ENCODE measurements at regions not wholly inside any gene's neighbourhood (a gene's known extent, or its start where the extent isn't known, plus 50 kb on each side); places are given as distances from the start of the nearest gene placed in this dataset.

- TF ChIP-seq ZNF462 (CRISPR knock-in tag; IDR thresholded peaks at IDR 0.05) (no peak), ZNF331 (CRISPR knock-in tag; IDR thresholded peaks at IDR 0.05; ENCODE audit: low read depth) (no peak), CTCF (conservative IDR thresholded peaks at IDR 0.05; ENCODE audit: low read depth in 2 of 2) (no peak), CREB1 (CRISPR knock-in tag; IDR thresholded peaks at IDR 0.05; ENCODE audit: low read depth) (no peak), ETS1 (IDR thresholded peaks at IDR 0.05) (no peak), POLR2AphosphoS5 (IDR thresholded peaks at IDR 0.05; ENCODE audit: low read depth) (no peak), NANOG (IDR thresholded peaks at IDR 0.05; ENCODE audit: borderline replicate concordance) (no peak), EZH2phosphoT487 (IDR thresholded peaks at IDR 0.05; ENCODE audit: unreplicated experiment) (no peak), JUNB (IDR thresholded peaks at IDR 0.05; ENCODE audit: unreplicated experiment) (no peak), ZNF114 (CRISPR knock-in tag; IDR thresholded peaks at IDR 0.05) (no peak), EZH2 (IDR thresholded peaks at IDR 0.05; ENCODE audit: low read depth, unreplicated experiment) (no peak), STAT1 (IDR thresholded peaks at IDR 0.05; ENCODE audit: unreplicated experiment) (no peak)
Observed at GRCh38 chr11:45428116-45428515, 142.0 kb upstream of the SYT13 start (continued).

Measured in GM23338 (cell line).